Frontal cortex (tissue), 3 donors: ENCODE measurements at regions not wholly inside any gene's neighbourhood (a gene's known extent, or its start where the extent isn't known, plus 50 kb on each side); places are given as distances from the start of the nearest gene placed in this dataset.
"Not testable (repeated sequence)": the region's sequence is repeated elsewhere in the genome, so short reads cannot be mapped to it uniquely, and the experiment has no call there.

ENCODE experiments used
- DNase-seq, 2 donors: peaks; one replicate each; pipeline ENCODE4 v3.0.0; 2012; ENCODE audit warnings: low spot score in 2 of 2
- FAIRE-seq: peaks from 2 replicates; lab custom pipeline; 2012; peaks lifted over from hg19 to GRCh38; lab: Jason Lieb, UNC
- donor health status: control.
- donor health status: control.
- donor health status: control.

DNA sequence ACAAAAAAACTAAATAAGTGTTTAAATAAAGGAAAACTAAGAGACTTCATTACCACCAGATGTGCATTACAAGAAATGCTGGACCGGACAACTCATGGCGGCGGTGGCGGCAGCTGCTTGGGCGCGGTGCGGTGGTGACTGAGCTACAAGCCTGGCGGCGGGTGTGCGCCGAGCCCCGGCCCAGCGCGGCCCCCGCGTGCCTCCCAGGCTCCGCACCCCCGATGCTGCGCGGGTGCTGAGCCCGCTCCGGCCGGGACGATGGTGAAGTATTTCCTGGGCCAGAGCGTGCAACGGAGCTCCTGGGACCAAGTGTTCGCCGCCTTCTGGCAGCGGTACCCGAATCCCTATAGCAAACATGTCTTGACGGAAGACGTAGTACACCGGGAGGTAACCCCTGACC, 52.2 kb upstream of the RCOR3 start:
- FAIRE-seq: no peak

DNA sequence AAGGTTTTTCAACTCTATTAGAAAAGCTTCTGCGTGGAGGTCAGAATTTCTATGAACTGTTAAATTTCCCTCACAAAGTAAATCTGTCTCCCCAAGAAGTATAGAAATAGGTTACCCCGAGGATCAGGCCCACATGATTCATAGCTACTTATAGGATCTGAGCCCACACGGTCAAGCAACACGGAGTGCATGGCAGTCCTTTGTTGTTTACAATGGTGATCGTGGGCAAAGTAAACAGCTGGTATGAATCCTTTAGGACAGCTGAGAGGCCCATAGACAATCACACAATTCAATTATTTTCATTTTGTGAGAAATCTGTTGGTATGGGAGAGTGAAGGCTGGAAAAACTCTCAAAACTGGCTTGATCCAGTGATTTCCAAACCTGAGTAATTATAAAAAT, 58.9 kb upstream of the RCOR3 start:
- FAIRE-seq: no peak
- no peak for DNase-seq

More for the DNA sequence above, 52.2 kb upstream of the RCOR3 start:
- no peak for DNase-seq

DNA sequence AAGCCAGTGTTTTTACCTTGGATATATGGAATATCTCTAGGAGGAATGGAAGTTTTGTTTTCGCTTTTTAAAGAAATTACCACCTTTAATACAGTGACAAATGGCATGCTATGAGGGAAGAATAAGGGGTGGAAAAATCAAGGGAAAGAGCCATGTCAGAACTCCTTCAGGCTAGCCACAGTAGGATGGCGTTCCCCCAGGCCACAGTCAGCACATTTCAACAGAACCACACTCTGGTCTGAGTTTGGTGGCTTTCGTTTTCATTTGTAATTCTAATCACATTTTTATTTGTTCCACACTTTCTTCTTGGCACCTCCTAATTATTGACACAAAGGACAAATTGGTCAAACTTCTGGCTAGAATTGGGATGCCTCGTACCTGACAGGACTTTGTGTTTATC, 60.3 kb upstream of the RCOR3 start:
- DNase-seq: peak in 1 of 2 donors; percentile 19
- no peak for FAIRE-seq

DNA sequence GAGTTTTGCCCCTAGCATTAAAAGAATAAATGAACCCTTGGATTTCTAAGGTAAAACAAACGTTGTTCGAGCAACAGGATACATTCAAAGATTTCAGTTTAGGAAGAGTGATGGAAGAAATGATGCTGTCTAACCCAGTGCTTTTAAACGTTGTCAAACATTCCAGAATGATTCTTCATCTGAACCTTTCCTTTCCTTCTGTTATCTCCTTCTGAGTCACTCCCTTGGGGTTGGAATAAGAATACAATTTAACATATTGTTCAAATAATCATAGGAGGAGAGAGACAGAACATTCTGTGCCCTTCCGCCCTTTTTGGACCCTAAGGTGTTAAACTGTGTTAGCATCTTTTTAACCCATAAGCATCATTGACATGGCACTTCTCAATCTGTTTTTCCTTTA, 61.1 kb upstream of the RCOR3 start:
- FAIRE-seq: no peak
- no peak for DNase-seq

DNA sequence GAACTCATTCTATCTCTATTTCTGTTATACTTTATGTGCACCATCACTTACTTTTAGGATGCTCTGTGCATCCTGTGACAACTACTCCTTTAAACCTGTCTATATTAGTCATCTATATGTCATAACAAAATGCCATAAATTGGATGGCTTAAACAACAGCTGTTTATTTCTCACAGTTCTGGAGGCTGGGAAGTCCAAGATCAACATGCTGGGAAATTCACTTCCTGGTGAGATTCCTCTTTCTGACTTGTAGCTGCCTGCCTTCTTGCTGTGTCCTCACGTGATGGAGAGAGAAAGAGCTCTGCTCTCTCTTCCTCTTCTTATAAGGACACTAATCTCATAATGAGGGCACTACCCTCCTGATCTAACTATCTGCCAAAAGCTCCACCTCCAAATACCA, 62.3 kb upstream of the RCOR3 start:
- FAIRE-seq: no peak
- DNase-seq: no peak

DNA sequence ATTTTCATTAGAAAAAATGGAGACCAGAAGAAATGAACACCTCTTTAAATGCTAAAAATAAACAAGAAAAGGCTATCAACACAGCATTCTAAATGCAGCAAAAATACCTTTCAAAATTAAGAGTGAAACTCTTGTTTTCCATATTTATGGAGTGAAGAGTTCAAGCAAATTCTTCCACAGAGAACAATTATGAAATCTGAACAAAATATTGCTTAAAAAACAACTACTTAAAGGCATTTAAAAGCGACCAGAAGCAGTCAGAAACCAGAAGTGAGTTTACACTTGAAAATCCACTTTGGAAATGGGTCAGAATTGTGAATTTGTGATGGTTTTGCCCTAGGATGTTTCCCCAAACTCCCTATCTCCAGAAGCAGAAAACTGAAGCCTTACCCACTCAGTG, 60.9 kb upstream of the KCNH1 start:
- FAIRE-seq (no peak), DNase-seq (no peak)

DNA sequence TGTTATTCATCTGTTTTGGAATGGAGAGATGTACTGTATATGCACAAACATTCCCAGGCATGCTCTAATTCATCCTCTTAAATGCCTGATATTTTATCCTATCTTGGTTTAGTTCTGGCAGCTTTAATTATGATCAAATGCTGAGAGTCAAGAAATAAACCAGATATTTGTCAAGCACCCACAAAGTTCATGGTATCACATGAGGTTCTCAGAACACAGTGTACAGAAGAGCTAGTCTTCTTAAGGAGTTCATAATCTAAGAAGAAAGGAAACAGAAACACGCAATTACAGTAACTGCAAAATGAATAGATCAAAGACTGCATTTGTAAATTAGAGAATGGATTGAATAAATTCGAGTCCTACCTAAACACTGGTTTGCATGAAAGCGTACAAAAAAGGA, 58.3 kb upstream of the KCNH1 start:
- DNase-seq (no peak), FAIRE-seq (no peak)

DNA sequence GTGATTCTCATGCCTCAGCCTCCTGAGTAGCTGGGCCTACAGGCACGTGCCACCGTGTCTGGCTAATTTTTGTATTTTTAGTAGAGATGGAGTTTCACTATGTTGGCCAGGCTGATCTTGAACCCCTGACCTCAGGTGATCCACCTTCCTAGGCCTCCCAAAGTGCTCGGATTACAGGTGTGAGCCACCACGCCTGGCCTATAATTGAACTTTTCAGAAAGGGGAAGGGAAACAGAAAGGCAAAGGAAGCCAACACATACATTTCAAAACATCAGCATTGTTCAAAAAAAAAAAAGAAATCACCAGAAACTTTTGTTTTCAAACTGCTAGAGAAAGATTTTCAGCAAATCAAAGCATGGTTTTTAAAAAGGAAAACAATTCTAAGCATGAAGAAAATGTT, 54.8 kb upstream of the KCNH1 start:
- not testable (repeated sequence) for DNase-seq, FAIRE-seq

DNA sequence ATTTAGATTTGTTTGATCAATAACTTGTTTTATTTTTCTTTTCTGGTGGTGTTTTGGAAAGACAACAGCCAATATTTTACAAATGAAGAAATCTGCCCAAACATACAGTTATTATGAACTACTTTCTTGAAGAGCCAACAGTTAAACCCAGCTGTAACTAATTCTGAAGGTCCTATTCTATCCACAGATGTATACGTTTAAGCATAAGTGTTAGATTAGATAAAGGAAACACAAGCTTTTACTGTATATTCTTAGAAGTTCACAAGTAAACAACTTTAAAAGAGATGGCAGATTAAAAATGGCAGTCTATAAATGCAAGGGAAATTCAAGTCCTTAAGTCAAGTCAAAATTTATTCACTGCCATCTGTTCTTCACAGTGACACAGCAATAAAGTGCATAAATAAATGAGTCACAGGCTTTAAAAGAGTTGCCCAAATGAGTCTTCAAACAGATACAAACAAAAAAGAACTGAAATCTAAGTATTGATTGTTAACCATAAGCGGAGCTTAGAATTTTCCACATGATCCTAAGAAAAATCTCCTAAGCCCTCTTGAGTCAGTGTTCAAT, 49.9 kb upstream of the KCNH1 start:
- no peak for DNase-seq
- FAIRE-seq: no peak
